HG03575 (cell line): ENCODE measurements at regions not wholly inside any gene's neighbourhood (a gene's known extent, or its start where the extent isn't known, plus 50 kb on each side); places are given as distances from the start of the nearest gene placed in this dataset.

ENCODE experiments used
- ATAC-seq: cut with Tn5 transposase; IDR thresholded peaks from one replicate; pipeline ENCODE4 v1.9.1; 2021; ENCODE audit not compliant: unreplicated experiment, insufficient number of reproducible peaks, low FRiP score; ENCODE audit errors: extremely low read depth

DNA sequence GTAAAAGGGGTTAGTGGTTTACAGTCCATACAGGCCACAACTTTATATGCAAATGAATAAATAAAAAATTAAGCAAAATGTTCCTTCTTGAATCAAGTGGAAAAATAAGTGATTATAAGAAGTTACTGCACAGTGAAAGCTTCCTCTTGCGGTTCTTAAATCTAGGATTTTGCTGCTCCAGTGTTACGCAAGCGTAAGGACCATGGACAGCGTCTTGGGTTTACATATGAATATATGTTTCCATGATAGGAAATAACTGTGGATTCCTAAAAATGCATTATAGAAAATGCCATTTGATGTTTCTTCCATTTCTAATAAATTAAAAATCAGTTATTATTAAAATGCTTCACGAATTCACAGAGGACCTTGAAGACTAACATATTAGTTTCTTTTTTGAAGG is 176.6 kb upstream of the POU3F2 start:
- no peak for ATAC-seq

DNA sequence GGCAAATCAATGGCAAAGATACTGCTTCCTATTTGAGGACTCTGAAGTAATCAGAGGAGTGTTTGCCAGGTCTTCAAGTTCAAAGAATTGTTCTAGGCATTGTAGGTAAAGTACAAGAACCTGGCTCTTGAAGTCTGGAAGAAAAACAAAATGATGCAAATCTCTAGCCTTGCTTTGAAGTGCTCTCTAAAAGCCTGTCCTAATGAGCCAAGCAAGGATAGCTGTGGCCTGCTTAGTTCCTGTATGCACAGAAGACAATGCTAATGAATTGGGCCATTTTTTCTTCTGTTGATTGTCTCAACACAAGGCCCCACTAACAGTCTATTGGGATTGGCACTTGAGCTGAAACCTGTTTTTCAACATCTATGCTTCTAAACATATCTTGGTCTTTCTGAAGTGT is 165.0 kb upstream of the POU3F2 start:
- no peak for ATAC-seq

DNA sequence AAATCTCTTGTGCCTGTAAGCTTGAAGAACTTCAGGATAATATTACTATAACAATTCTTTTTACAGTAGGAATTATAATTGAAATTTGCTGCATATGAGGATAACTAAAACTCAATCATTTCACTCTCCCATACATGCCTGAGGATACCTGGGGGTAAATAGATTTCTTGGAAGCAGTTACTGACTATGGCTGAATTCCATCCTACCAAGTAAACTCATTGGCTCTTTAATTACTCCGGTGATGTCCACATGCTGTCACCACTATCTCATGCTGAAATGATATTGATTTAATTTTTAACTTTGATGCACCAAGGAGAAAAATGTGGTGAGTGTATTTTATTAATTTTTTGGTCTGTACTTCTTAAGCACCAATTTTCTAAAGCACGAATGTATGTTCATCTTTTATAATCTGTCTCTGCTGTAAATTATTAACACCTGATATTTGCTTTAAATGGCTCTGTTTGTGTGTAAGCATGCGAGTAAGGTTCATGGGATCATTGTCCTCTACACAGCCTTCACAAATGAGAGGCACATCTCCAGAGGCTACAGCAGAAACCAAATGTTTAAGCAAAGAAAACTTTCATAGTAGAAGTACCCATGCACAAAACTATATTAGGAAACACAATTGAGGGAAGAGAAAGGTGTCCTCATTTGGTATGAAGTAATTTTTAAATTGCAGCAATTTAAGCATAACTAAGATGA is 164.2 kb upstream of the POU3F2 start:
- no peak for ATAC-seq

GRCh38 chr6:98672681-98673475 is 161.5 kb upstream of the POU3F2 start:
- no peak for ATAC-seq

GRCh38 chr6:98678481-98678880 is 155.9 kb upstream of the POU3F2 start:
- peak; percentile 74 for ATAC-seq

DNA sequence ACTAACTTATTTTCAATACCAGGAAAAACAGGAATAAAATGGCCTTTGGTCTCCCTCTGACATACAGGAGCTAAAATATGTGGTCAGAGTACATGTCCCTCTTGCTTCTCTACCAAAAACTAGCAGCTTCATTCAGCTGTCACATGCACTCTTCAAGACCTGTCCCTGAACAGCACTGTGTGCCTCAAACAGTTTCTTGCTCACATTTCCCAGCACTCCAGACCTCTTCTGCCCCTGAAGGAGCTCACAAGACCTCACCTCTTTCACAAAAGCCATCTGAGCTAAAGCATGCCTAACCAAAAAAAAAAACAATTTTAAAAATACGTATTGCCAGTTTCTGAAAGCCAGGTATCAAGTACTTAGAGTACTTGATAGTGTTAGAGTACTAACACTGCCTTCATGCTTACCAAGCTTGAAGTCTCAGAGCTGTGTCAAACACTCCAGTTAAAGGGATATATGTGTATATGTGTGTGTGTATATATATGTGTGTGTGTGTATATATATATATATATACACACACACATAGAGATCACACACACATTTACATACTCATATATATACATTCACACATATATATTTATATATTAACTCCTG is 148.3 kb upstream of the POU3F2 start:
- no peak for ATAC-seq

DNA sequence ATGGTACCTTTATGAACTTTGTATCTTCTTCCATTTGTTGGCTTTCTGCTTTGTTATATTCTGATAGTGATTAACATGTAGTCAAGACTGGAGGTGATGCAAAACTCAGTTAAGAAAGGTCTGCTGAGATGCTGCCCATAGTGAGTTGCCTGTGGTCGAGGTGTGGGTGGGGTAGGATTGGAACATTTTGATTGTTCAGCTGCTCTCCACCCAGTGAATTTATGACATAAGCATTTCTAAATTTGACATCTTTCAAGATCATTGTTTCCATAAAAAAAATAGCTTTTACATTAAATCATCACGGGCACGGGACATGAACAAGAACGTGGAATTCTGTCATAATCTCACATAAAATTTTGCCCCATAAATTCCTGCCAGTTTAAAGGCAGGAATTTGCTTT is 146.6 kb upstream of the POU3F2 start:
- no peak for ATAC-seq

DNA sequence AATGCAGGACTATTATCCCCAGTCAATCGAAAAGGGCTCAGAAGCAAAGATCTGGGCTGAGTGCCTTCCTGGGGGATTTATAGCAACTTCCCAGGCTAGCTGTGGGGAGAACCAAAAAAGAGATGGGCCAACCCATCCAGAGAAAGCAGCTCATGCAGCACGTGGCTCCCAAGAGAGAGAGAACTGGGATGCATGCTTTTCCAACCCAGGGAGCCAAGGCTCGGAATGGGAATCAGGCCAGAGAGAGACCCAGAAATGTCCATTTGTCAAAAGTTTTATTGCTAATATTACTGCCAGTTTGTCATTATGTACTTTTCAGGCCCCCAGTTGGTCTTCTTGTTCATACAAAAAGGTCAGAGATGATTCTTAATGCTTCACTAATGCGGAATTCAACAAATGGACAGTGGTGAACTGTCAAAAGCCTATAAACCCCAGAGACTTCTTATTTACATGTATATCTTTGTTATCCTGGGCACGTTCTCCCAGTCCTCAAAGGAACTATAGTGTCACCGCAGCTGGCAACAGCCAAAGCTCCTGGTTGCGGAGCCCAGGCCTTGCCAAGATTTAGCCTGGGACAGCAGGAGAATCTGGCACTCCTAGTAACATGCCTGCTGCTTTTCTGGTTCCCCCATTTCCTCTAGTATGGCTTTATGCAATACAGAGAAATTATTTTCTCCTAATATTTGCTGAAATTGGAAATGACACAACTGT is 139.1 kb upstream of the POU3F2 start:
- ATAC-seq = no peak

- ATAC-seq = no peak
Observed at GRCh38 chr6:98711380-98711779, 123.0 kb upstream of the POU3F2 start.

DNA sequence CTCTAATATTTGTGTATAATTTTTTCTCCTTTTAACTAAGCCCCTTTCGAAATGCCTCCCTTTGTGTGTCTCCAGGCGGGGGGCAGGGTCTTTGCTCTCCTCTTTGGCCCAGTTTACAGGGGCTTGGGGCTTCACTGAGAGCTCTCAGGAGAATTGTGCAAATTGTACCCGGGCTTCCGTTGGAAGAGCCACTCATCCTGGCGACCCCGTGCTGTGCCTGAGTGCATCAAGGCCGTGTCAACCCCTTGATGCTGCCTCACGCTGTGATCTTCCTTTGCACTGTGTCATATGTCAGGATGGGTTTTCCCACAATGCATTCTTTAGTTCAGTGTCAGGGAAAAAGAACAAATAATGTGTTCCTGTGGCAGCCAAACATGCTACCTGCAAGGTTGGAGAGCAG is 118.0 kb upstream of the POU3F2 start:
- no peak for ATAC-seq

DNA sequence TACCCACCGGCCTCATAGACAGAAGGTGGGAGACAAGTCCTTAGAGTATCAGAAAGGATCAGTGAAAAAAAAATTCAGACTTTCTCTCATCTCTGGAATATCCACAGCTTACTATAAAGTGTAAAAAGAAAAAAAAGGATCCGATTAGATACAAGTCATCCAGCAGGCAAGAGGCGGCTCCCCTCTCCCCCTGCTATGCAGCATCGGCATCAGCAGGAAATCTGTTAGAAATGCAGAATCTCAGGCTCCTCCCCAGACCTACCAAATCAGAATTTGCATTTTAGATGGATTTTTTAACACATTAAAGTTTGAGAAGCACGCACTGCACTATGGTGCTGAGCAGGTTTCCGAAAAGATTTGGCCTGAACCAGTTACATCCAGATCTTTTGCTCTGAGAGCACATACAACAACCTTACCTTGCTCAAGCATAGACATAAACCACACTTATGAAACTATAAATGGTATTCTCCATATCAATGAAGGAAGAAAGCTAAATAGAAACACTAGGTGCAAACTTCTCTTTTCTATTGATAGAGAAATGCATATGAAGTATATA is 117.0 kb upstream of the POU3F2 start:
- no peak for ATAC-seq

DNA sequence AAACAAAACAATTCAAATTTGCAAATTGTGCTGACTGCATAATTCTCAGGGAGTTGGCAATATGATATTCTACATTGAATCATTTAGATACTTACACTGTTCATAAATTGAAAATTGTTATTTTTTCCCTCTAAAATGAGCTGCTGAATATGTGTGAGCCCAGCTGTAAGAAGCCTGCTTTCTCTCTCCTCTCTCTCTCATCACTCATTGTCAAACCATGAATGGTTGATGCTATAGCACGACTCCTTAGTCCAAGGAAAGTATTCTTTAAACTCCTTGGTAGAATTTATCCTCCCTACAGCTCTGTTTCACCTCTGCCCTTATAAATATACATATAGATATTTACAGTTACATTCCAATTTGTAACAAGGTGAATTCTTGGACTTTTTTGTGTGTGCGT is 116.4 kb upstream of the POU3F2 start:
- ATAC-seq = no peak

DNA sequence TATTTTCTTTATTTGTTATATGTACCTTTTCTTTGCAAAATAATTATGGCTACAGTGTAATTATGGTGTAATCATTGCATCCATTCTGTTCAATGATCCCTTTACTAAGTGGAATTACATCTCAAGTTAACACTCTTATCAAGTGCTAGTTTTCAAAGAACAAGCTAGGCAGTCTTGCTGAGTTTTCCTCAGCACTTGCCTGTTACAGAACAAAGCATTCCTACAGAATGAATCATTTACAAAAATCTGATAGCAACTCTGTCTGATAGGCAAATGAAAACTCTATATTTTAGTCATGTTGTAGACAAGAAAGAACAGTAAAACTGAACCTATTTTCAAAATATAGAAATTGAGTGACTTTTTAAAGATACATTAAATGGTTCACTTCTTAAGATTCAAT is 109.8 kb upstream of the POU3F2 start:
- no peak for ATAC-seq

DNA sequence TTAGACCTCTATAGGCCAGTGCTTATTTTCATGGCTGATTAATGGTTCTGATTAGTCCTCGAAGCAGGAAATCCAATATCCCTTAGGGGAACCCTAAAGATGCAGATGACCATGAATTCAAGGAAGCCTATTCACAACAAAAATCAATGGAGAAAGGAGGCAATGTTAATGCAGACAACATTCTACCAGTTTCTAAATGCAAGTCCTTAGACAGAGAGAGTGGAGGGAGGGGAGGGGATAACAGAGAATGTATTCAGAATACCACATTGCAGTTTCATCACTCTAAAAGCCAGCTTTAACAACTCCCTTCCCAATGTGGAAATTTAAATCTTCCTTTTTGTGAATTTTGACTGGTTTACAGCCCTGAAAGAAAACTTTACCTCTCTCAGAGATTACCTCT is 87.1 kb upstream of the POU3F2 start:
- no peak for ATAC-seq

- no peak for ATAC-seq
Observed at GRCh38 chr6:98747960-98748359, 86.4 kb upstream of the POU3F2 start.

GRCh38 chr6:98759459-98759858 is 74.9 kb upstream of the POU3F2 start:
- ATAC-seq = no peak

DNA sequence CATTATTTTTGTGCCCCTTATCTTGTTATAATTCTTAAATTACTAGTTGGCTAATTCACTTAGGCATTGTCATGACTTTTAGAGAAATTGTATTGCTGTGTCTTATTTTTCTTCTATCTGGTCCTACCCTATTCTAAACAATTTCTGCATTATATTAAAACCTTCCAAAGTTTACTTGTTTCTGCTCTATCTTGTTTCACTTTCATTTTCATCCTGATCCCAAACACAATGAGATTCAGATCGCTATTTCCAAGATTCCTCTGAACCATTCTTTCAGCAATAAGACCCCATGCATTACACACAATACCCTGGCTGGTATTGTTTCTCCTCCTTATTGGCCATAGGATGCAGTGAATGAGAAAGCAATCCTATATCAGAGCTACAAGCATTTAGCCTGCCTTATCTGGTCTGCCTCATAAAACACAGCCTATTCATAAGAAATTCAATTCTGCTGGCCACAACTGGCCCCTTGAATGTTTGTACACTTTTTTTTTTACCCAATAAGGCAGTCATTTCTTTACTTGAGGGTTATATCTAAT is 69.9 kb upstream of the POU3F2 start:
- no peak for ATAC-seq

DNA sequence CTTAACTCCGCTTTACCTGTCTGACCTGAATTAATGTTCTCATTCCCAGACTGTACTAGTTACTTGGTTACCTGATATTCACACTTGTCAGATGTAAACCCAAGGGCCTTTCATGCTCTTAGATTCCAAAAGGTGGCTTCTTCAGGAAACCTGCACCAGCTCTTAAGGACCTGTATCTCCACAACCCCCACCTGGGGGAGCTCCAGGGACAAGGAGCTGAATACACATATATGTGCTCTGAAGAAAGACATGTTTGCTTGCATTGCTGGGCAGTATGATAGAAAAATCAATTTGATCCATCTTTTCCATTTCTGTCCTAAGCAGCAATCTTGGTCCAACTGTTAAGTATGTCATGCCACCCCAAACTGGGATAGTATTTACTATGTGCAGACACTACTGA is 64.8 kb upstream of the POU3F2 start:
- no peak for ATAC-seq

DNA sequence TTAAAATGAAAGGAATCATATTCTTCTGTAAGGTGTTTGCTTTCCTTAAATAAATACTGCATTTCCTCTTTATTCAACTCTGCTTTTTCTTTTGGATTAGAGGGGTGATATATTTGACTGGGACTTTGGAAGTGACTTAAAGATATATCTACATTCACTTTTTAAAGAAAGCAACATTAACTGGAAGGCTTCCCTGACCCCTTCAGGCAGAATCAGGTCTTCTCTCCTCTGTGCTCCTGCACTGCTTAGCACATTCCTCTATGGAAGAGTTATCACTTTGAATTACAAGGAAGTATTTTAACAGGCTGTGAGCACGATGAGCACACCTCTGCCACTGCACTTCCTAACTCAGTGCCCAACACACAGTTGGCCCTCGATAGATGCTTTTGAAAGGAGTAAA is 59.2 kb upstream of the POU3F2 start:
- ATAC-seq = no peak
